ENCODE measurements at regions not wholly inside any gene's neighbourhood (a gene's known extent, or its start where the extent isn't known, plus 50 kb on each side); places are given as distances from the start of the nearest gene placed in this dataset.

DNA sequence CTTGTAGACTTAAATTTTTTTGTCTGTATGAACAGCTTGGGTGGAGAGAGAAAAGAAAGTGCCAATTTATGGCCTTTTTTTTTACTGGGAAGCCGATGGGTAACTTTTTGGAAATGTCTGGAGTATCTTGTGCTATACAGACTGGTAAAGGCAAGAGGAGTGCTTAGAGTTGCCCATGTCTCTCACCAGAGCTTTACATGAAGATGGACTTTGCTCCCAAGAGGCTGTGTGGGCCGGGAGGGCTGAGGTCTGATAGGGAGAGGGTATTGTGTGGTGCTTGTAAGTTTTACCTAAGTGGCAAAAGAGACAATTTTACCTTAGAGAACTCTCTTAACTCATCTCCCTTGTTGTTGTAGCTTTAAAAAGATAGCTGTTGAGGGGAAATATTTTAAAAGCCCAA, 203.2 kb downstream of the SEMA6A start:
- Histone ChIP-seq H3K9ac (ENCODE audit: insufficient read depth, low read length, poor library complexity, severe bottlenecking) (no peak overlapping the region), H4K20me1 (ENCODE audit: insufficient read depth, low read length) (no peaks in the 10 kb centered on the region), H3K4me2 (replicated peaks; ENCODE audit: extremely low read depth, low read length, poor library complexity, severe bottlenecking) (no peak overlapping the region), H3K36me3 (replicated peaks in 1 of 2; ENCODE audit: control insufficient read depth in 1 of 2, insufficient read depth in 2 of 2, low read length in 2 of 2) (no peaks in the 10 kb centered on the region), H3K4me3 (replicated peaks in 1 of 3; ENCODE audit: low read depth in 2 of 3, low read length in 3 of 3) (no peak overlapping the region), H3K9me3 (replicated peaks in 1 of 2; ENCODE audit: control insufficient read depth in 1 of 2, insufficient read depth in 1 of 2, low read length in 2 of 2) (no peaks in the 10 kb centered on the region), H3K27me3 (ENCODE audit: control insufficient read depth in 2 of 2, insufficient read depth in 2 of 2, low read length in 2 of 2) (no peaks in the 10 kb centered on the region), H3K27ac (ENCODE audit: low read depth in 1 of 2, low read length in 2 of 2) (no peak overlapping the region), H2AFZ (ENCODE audit: insufficient read depth, low read depth, low read length, poor library complexity, severe bottlenecking) (no peak overlapping the region), H3K4me1 (ENCODE audit: control insufficient read depth in 1 of 2, insufficient read depth in 2 of 2, low read length in 2 of 2) (peaks cover 8 to 13% of the 10 kb centered on the region in 2 donors), H3K79me2 (ENCODE audit: insufficient read depth, low read length) (no peaks in the 10 kb centered on the region)
- Mint-ChIP-seq H3K9me3 (peaks cover 0 to 3% (median 0%) of the 10 kb centered on the region in 7 donors), H3K27me3 (ENCODE audit: low read depth in 3 of 3) (peaks cover 0 to 2% (median 0%) of the 10 kb centered on the region in 3 donors), H3K27ac (peak overlapping the region in 1 of 7 donors; percentile 21), H3K36me3 (peaks cover 5 to 6% of the 10 kb centered on the region in 2 donors), H3K4me1 (peaks cover 21% of the 10 kb centered on the region), H3K4me3 (no peak overlapping the region)
- no peak for DNase-seq
- no peak for TF ChIP-seq CTCF (IDR thresholded peaks at IDR 0.05)
- intact Hi-C loops (cut with micrococcal nuclease) = no loop called here
- WGBS (ENCODE audit: insufficient coverage) = 83% methylated on average over 1 of the region's 2 CpGs

- Mint-ChIP-seq H3K36me3 (peaks cover 5 to 6% of the 10 kb centered on the region in 2 donors), H3K9me3 (peaks cover 0 to 7% (median 0%) of the 10 kb centered on the region in 7 donors), H3K27ac (peak overlapping the region in 1 of 7 donors; percentile 11), H3K4me1 (peaks cover 21% of the 10 kb centered on the region), H3K4me3 (no peak overlapping the region), H3K27me3 (ENCODE audit: low read depth in 3 of 3) (peaks cover 0 to 2% (median 0%) of the 10 kb centered on the region in 3 donors)
- Histone ChIP-seq H4K20me1 (ENCODE audit: insufficient read depth, low read length) (no peaks in the 10 kb centered on the region), H2AFZ (ENCODE audit: insufficient read depth, low read depth, low read length, poor library complexity, severe bottlenecking) (no peak overlapping the region), H3K4me3 (replicated peaks in 1 of 3; ENCODE audit: low read depth in 2 of 3, low read length in 3 of 3) (no peak overlapping the region), H3K4me1 (ENCODE audit: control insufficient read depth in 1 of 2, insufficient read depth in 2 of 2, low read length in 2 of 2) (peaks cover 8 to 13% of the 10 kb centered on the region in 2 donors), H3K9ac (ENCODE audit: insufficient read depth, low read length, poor library complexity, severe bottlenecking) (no peak overlapping the region), H3K36me3 (replicated peaks in 1 of 2; ENCODE audit: control insufficient read depth in 1 of 2, insufficient read depth in 2 of 2, low read length in 2 of 2) (no peaks in the 10 kb centered on the region), H3K9me3 (replicated peaks in 1 of 2; ENCODE audit: control insufficient read depth in 1 of 2, insufficient read depth in 1 of 2, low read length in 2 of 2) (no peaks in the 10 kb centered on the region), H3K4me2 (replicated peaks; ENCODE audit: extremely low read depth, low read length, poor library complexity, severe bottlenecking) (no peak overlapping the region), H3K79me2 (ENCODE audit: insufficient read depth, low read length) (no peaks in the 10 kb centered on the region), H3K27me3 (ENCODE audit: control insufficient read depth in 2 of 2, insufficient read depth in 2 of 2, low read length in 2 of 2) (no peaks in the 10 kb centered on the region), H3K27ac (ENCODE audit: low read depth in 1 of 2, low read length in 2 of 2) (no peak overlapping the region)
- no peak for TF ChIP-seq CTCF (IDR thresholded peaks at IDR 0.05)
- intact Hi-C loops (cut with micrococcal nuclease) = no loop called here
- DNase-seq = no peak
- no CpG with 5 or more reads among the region's 2 CpGs for WGBS (ENCODE audit: insufficient coverage)
These were observed 203.7 kb downstream of the SEMA6A start for GRCh38 chr5:116370886-116371285.
